GM18520 (cell line): ENCODE measurements at regions not wholly inside any gene's neighbourhood (a gene's known extent, or its start where the extent isn't known, plus 50 kb on each side); places are given as distances from the start of the nearest gene placed in this dataset.
"Not testable (repeated sequence)": the region's sequence is repeated elsewhere in the genome, so short reads cannot be mapped to it uniquely, and the experiment has no call there.

Experiments used
- ATAC-seq: cut with Tn5 transposase; IDR thresholded peaks from one replicate; pipeline ENCODE4 v1.9.1; 2021; ENCODE audit not compliant: unreplicated experiment

- ATAC-seq = no peak
Observed at GRCh38 chr20:19110881-19111460, 101.5 kb upstream of the SLC24A3 start.

- ATAC-seq = no peak
Observed at GRCh38 chr20:19112828-19113227, 99.6 kb upstream of the SLC24A3 start.

GRCh38 chr20:19113343-19113930 lies 99.0 kb upstream of the SLC24A3 start:
- ATAC-seq = no peak

- peak; percentile 63 for ATAC-seq
Observed at GRCh38 chr20:19114410-19114809, 98.0 kb upstream of the SLC24A3 start.

GRCh38 chr20:19115581-19115980 lies 96.9 kb upstream of the SLC24A3 start:
- no peak for ATAC-seq

- ATAC-seq = no peak
Observed at GRCh38 chr20:19120011-19120410, 92.4 kb upstream of the SLC24A3 start.

GRCh38 chr20:19120569-19120968 lies 91.9 kb upstream of the SLC24A3 start:
- no peak for ATAC-seq

- no peak for ATAC-seq
Observed at GRCh38 chr20:19121463-19121862, 91.0 kb upstream of the SLC24A3 start.

- ATAC-seq = no peak
Observed at GRCh38 chr20:19121916-19122315, 90.5 kb upstream of the SLC24A3 start.

- ATAC-seq = no peak
Observed at GRCh38 chr20:19122395-19122794, 90.0 kb upstream of the SLC24A3 start.

- no peak for ATAC-seq
Observed at GRCh38 chr20:19125508-19125907, 86.9 kb upstream of the SLC24A3 start.

- ATAC-seq = no peak
Observed at GRCh38 chr20:19129306-19129705, 83.1 kb upstream of the SLC24A3 start.

GRCh38 chr20:19129976-19130612 lies 82.3 kb upstream of the SLC24A3 start:
- no peak for ATAC-seq

- no peak for ATAC-seq
Observed at GRCh38 chr20:19130613-19130984, 81.8 kb upstream of the SLC24A3 start.

- ATAC-seq = no peak
Observed at GRCh38 chr20:19137641-19138040, 74.8 kb upstream of the SLC24A3 start.

GRCh38 chr20:19138758-19139157 lies 73.7 kb upstream of the SLC24A3 start:
- ATAC-seq = no peak

- not testable (repeated sequence) for ATAC-seq
Observed at GRCh38 chr20:19139584-19139983, 72.9 kb upstream of the SLC24A3 start.

- no peak for ATAC-seq
Observed at GRCh38 chr20:19141998-19142397, 70.4 kb upstream of the SLC24A3 start.

GRCh38 chr20:19143890-19144289 lies 68.6 kb upstream of the SLC24A3 start:
- no peak for ATAC-seq

GRCh38 chr20:19161336-19161735 lies 51.1 kb upstream of the SLC24A3 start:
- no peak for ATAC-seq
